Femur (tissue), 1 donor: ENCODE measurements at regions not wholly inside any gene's neighbourhood (a gene's known extent, or its start where the extent isn't known, plus 50 kb on each side); places are given as distances from the start of the nearest gene placed in this dataset.

Source experiments
- DNase-seq: peaks from one replicate; pipeline ENCODE4 v3.0.0-alpha.2; 2017

- DNase-seq = no peak
Observed at GRCh38 chrX:142149919-142150318, 55.2 kb downstream of the MAGEC2 start.

- no peak for DNase-seq
Observed at GRCh38 chrX:142134533-142134932, 70.6 kb downstream of the MAGEC2 start.

DNA sequence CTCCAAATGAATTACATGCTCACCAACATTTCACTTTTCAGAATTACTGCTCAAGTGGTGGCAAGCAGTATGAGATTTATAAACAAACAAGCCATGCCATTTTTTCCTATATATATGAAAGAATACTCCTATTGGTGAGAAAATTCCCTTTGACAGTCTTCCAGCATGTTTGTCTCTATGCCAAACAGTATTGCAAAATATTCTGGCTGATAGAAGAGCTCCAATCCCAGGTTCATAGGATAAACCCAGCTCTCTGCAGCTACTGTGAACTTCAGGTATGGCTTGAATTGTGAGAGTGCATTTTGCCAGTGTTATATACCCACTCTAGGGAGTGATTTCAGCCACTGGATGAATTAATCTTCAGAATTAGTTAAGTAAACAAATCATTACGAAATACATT, 108.8 kb downstream of the MAGEC2 start:
- no peak for DNase-seq

GRCh38 chrX:142095651-142096245, 109.3 kb downstream of the MAGEC2 start:
- DNase-seq = no peak

DNA sequence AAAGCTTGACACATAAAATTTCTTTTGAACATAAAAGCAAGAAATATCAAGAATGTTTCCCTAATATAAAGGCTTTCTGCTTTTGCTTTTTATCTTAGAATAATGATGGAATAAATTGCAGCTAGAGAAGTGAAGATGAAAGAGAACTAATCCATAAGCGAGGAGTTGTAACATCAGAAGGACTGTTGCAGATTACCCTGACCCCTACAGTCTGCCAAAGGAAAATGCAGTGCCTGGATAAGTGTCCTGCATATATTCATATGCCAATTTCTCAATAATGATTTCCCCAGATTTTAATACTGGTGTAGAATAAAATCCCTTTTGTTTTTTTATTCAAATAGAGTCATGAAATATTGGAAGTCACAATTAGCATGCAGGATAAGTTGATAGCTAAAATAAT, 115.9 kb downstream of the MAGEC2 start:
- DNase-seq = peak; percentile 21

DNA sequence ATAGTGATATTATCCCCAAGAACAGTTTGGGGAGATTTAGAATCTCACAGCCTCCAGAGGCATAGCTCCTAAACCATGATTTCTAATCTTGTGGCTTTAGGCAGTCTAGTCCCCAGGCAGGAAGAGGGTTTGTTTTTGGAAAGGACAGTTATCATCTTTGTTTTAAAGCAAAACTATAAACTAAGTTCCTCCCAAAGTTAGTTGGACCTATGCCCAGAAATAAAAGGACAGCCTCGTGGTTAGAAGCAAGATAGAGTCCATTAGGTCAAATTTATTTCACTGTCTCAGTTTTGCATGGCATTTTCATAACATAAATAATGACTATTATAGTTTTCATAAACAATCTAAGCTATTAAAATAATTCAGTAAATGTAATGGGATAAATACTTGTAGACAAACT, 120.5 kb downstream of the MAGEC2 start:
- DNase-seq = no peak

DNA sequence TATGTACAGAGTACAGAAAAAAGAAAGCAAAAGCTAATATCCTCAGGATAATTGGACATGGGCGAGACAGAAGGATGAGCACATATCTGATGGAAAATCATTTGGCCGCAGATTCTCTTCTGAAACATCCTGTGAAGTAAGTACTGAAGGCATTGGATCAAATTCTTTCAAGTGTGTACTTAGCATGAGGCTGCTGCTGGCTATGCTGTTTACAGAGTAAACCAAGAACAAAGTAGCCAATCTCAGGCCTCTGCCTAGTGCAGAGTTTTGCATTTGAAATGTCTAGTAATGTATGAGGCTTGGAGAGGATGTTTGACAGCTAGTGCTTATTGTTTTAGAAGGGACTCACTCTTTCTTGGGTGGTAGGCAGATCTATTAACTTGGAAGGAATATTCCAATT, 128.5 kb downstream of the MAGEC2 start:
- no peak for DNase-seq

DNA sequence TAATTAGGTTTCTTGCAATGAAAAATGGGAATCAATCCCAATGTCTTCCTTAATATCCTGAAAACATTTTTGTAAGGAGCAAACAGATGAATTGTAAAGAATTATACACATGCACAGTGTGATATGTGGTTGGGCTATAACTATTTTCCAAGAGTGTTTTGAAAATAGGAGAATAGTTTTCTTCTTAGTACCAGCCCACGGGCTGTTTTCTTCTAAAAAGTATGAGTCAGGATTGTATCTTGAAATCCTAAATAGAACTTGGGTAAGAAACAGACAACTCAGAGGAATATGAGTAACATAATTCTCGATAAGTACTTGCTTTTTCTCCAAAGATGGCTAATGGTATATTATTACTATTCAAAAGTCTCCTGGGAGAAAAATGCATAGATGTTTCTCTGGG, 136.7 kb downstream of the MAGEC2 start:
- no peak for DNase-seq

GRCh38 chrX:142060191-142060590, 144.9 kb downstream of the MAGEC2 start:
- no peak for DNase-seq

GRCh38 chrX:142054094-142054493, 150.4 kb downstream of the MAGEC1 start:
- DNase-seq = no peak

DNA sequence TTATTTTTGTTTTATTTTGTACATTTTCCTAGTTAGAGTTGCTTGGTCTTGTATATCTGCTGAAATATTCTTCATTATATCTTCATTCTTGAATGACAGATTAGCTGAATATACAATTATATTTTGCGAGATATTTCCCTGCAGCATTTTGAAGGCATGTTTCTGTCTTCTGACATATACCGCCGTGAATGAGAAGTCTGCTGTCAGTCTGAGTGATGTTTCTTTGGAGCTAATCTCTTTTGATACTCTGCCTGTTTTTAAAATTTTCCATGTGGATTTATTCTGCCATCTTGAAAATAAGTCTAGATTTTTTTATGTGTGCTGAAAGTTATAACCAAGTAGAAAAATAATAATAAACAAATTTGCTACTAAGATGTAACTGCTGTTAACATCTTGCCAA, 148.5 kb downstream of the MAGEC1 start:
- DNase-seq = no peak

DNA sequence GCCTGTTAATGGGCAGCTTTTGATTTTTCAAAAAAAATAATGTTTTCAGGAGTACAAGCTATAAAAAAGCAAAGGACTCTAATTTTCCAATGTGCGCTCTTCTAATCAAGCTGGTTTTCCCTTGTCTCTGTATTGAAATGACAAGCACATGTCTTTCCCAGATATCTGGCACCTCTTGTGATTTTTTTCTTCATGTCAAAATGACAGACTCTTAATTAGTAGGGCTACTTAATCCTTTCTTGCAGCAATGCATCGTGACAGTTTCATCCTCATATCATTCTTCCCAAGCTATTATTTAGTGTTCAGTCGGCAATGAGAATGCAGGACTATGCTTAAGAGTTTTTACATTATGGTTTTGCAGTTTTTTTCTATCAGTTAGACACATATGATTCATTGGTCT, 139.5 kb downstream of the MAGEC1 start:
- no peak for DNase-seq

GRCh38 chrX:142040906-142041305, 137.2 kb downstream of the MAGEC1 start:
- DNase-seq = no peak

- no peak for DNase-seq
Observed at GRCh38 chrX:142036116-142036515, 132.4 kb downstream of the MAGEC1 start.

DNA sequence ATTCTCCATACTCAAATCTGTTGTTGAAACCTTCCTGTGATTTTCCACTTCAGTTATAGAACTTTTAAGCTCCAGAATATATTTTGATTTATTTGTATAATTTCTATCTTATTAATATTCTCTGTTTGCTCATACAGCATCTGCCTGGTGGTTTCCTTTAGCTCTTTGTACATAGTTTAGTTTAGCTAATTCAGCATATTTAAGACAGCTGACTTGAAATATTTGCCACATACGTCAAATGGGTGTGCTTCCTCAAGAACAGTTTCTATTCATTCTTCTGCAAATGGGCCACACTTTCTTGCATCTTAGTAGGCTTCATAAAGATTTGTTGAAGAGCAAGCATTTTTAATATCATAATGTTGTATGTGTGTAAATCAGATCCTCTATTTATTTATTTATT, 101.8 kb downstream of the MAGEC1 start:
- DNase-seq = no peak

- DNase-seq = no peak
Observed at GRCh38 chrX:142002471-142002870, 98.8 kb downstream of the MAGEC1 start.

GRCh38 chrX:142001934-142002333, 98.2 kb downstream of the MAGEC1 start:
- DNase-seq = no peak

GRCh38 chrX:141989815-141990214, 86.1 kb downstream of the MAGEC1 start:
- no peak for DNase-seq

DNA sequence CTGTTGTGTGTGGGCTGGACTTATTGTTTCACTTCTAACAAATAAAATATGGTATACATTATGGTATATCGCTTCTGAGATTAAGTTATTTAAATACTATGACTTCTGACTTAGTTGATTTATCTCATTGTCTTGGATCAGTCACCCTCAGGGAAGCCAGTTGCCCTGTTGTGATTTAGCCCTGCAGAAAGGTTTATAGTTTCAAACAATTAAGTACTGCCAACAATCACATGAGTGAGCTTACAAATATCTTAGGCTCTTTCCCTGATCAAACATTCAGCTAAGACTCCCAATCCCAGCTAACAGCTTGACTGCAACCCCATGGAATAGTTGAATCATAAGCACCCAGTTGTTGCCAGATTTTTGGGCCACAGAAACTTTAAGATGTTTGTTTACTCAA, 85.4 kb downstream of the MAGEC1 start:
- no peak for DNase-seq

- DNase-seq = no peak
Observed at GRCh38 chrX:141982296-141982695, 78.6 kb downstream of the MAGEC1 start.

DNA sequence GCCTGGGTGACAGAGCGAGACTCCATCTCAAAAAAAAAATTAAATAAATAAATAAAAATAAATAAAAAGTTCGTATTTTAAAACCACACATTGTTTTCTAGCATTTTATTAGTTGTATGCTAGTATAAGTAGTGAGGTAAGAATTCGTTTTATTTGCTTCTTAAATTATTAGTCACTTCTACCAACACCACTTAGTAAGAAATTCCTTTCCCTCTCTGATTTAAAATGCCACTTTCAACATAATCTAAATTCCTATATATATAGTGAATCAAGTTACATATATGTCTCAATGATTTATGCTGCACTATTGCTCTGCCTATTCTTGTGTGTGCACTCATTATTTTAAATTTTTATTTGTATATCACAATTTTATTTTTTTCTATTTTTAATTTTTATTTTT, 72.1 kb downstream of the MAGEC1 start:
- DNase-seq = no peak

DNA sequence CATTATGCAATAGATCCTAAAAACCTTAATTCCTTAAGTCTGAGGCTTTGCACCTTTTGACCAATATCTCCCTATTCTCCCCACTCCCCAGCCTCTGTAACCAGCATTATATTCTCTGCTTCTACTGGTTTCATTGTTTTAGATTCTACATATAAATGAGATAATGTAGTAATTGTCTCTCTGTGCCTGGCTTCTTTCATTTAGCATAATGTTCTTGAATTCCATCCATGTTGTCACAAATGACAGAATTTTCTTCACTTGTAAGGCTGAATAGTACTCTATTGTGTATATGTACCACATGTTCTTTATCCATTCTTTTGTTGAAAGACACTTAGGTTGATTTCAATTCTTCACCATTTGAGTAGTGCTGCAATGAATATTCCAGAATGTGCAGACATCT, 66.0 kb downstream of the MAGEC1 start:
- no peak for DNase-seq

DNA sequence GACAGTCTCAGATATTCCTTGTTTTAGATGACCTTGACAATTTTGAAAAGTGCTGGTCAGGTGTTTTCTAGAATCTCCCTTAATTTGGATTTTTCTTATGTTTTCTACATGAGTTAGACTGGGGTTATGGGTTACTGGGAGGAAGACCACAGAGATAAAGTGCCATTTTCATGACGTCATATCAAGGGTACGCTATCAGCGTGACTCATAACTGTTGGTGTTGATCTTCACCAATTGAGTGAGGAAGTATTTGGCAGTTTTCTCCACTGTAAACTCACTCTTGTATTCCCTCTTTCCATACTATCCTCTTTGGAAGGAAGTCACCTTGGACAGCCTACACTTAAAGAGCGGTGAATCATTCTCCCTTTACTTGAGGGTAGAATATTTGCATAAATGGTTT, 56.9 kb downstream of the MAGEC1 start:
- no peak for DNase-seq
